PC-9 (cell line): ENCODE measurements at regions not wholly inside any gene's neighbourhood (a gene's known extent, or its start where the extent isn't known, plus 50 kb on each side); places are given as distances from the start of the nearest gene placed in this dataset.

Source experiments
- BruUV-seq: library from RNA; stranded (reverse); fragments of 400-500 nt; replicated peaks from 2 replicates; lab custom pipeline; 2021; lab: Mats Ljungman, UMichigan
- CTCF ChIA-PET: fragments of 300-600 bp; sonication (Branson Sonifier 250); formaldehyde crosslinking; loops from one replicate; lab custom pipeline; 2022; ENCODE audit warnings: antibody characterized with exemption; lab: Charles Lee
- POLR2A ChIA-PET: fragments of 300-600 bp; sonication (Branson Sonifier 250); formaldehyde crosslinking; loops from one replicate; lab custom pipeline; 2022; ENCODE audit warnings: antibody characterized with exemption; ENCODE audit not compliant: unreplicated experiment; lab: Charles Lee
- DNase-seq, 2 experiments: peaks; one replicate each; pipeline versions ENCODE4 v3.0.0 to v3.0.0-alpha.2; 2015 to 2022; ENCODE audit warnings: mixed read lengths in 1 of 2
- H2AFZ ChIP-seq: fragments of 200-600 bp; sonication (generic); 2 replicates; pipeline ENCODE4 v1.8.1; 2017; ENCODE audit warnings: antibody characterized with exemption
- H3F3A ChIP-seq: fragments of 200-600 bp; sonication (generic); 2 replicates; pipeline ENCODE4 v1.8.1; 2017; ENCODE audit warnings: antibody characterized with exemption, mild to moderate bottlenecking, low read depth; ENCODE audit not compliant: insufficient read depth
- H3K27ac ChIP-seq: fragments of 200-600 bp; sonication (generic); 2 replicates; pipeline ENCODE4 v1.6.1; 2016; ENCODE audit warnings: mixed run types
- H3K27me3 ChIP-seq: fragments of 200-600 bp; sonication (generic); 2 replicates; pipeline ENCODE4 v1.6.1; 2016; ENCODE audit warnings: low read depth, mixed run types; ENCODE audit not compliant: insufficient read depth
- H3K36me3 ChIP-seq: fragments of 200-600 bp; sonication (generic); 2 replicates; pipeline ENCODE4 v1.6.1; 2016; ENCODE audit warnings: low read depth, mixed run types
- H3K4me1 ChIP-seq: fragments of 200-600 bp; sonication (generic); replicated peaks from 2 replicates; pipeline ENCODE4 v1.6.1; 2016; ENCODE audit warnings: mixed run types; ENCODE audit not compliant: insufficient read depth
- H3K4me2 ChIP-seq: fragments of 200-600 bp; sonication (generic); 2 replicates; pipeline ENCODE4 v1.6.1; 2017; ENCODE audit warnings: mixed run types
- H3K4me3 ChIP-seq: fragments of 200-600 bp; sonication (generic); 2 replicates; pipeline ENCODE4 v1.6.1; 2016; ENCODE audit warnings: mixed run types
- H3K79me2 ChIP-seq: fragments of 200-600 bp; sonication (generic); 2 replicates; pipeline ENCODE4 v1.6.1; 2017; ENCODE audit warnings: low read depth, mixed run types
- H3K9me2 ChIP-seq: fragments of 200-600 bp; sonication (generic); 2 replicates; pipeline ENCODE4 v1.8.1; 2017; ENCODE audit warnings: mild to moderate bottlenecking; ENCODE audit not compliant: insufficient read depth
- H3K9me3 ChIP-seq: fragments of 200-600 bp; sonication (generic); 2 replicates; pipeline ENCODE4 v1.8.1; 2016; ENCODE audit warnings: low read depth; ENCODE audit not compliant: insufficient read depth
- H4K20me1 ChIP-seq: fragments of 200-600 bp; sonication (generic); 2 replicates; pipeline ENCODE4 v1.8.1; 2017; ENCODE audit not compliant: insufficient read depth
- CTCF ChIP-seq: fragments of 200-600 bp; sonication (generic); conservative IDR thresholded peaks from 2 replicates; pipeline ENCODE4 v1.6.1; 2017; ENCODE audit warnings: mixed run types, antibody characterized with exemption, mild to moderate bottlenecking, moderate library complexity
- EZH2 ChIP-seq: fragments of 200-600 bp; sonication (generic); IDR thresholded peaks from 2 replicates; pipeline ENCODE4 v1.8.0; 2017; ENCODE audit warnings: antibody characterized with exemption, low read depth
- intact Hi-C: fragments of 100-400 bp; cut with micrococcal nuclease; formaldehyde crosslinking; loops from one replicate; pipeline ENCODE4 v1.10.0; 2022; ENCODE audit not compliant: unreplicated experiment

- no peak overlapping the region for H3K4me3 ChIP-seq
- no peaks in the 10 kb centered on the region for H3K27me3 ChIP-seq
- no peak overlapping the region for H2AFZ ChIP-seq
- no peaks in the 10 kb centered on the region for H3K4me1 ChIP-seq
- H3K79me2 ChIP-seq = no peaks in the 10 kb centered on the region
- no peak for TF ChIP-seq CTCF
- no peak for TF ChIP-seq EZH2
- H3F3A ChIP-seq = no peaks in the 10 kb centered on the region
- ChIA-PET CTCF (no interaction called here), POLR2A (no interaction called here)
- H3K4me2 ChIP-seq = no peak overlapping the region
- H3K9me3 ChIP-seq = no peaks in the 10 kb centered on the region
- no peaks in the 10 kb centered on the region for H4K20me1 ChIP-seq
- no TSS peak for BruUV-seq
- DNase-seq = no peak
- no peaks in the 10 kb centered on the region for H3K9me2 ChIP-seq
- intact Hi-C loops = no loop called here
- no peak overlapping the region for H3K27ac ChIP-seq
- H3K36me3 ChIP-seq = no peaks in the 10 kb centered on the region
Measured at GRCh38 chr6:79150733-79151132, 72.7 kb upstream of the PHIP start.

DNA sequence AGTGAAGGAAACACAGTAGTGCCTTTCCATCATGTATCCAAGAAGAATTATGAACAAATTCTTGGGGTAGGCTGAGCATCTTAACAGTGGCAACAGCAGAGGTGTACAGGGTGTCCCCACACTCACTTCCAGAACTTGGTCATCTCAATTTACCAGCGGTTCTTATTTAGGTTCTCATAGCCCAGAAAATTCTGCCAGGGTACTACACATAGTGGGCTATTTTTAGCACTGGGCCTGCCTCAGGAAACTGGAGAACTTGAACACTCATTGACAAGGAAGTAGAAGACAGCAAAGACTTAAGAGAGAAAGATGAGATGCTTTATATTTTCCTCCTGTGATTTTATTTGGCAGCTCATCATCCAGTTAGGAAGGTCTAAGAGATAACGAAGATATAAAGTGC lies 71.8 kb upstream of the PHIP start:
- Histone ChIP-seq H3K4me3 (no peak overlapping the region), H4K20me1 (no peaks in the 10 kb centered on the region), H3K9me2 (no peaks in the 10 kb centered on the region), H3K27ac (no peak overlapping the region), H3K4me2 (no peak overlapping the region), H3K9me3 (no peaks in the 10 kb centered on the region), H2AFZ (no peak overlapping the region), H3F3A (no peaks in the 10 kb centered on the region), H3K27me3 (no peaks in the 10 kb centered on the region), H3K4me1 (no peaks in the 10 kb centered on the region), H3K36me3 (no peaks in the 10 kb centered on the region), H3K79me2 (no peaks in the 10 kb centered on the region)
- TF ChIP-seq CTCF (no peak), EZH2 (no peak)
- no TSS peak for BruUV-seq
- CTCF ChIA-PET = no interaction called here
- intact Hi-C loops = no loop called here
- no peak for DNase-seq
- POLR2A ChIA-PET = no interaction called here

- no TSS peak for BruUV-seq
- CTCF ChIA-PET = no interaction called here
- H3K4me2 ChIP-seq = no peak overlapping the region
Measured at GRCh38 chr6:79146421-79146820, 68.4 kb upstream of the PHIP start.

More at GRCh38 chr6:79146421-79146820, 68.4 kb upstream of the PHIP start:
- Histone ChIP-seq H3K4me3 (no peak overlapping the region), H3K27me3 (no peaks in the 10 kb centered on the region), H3F3A (no peaks in the 10 kb centered on the region), H4K20me1 (no peaks in the 10 kb centered on the region), H3K4me1 (no peaks in the 10 kb centered on the region), H3K79me2 (no peaks in the 10 kb centered on the region), H3K36me3 (no peaks in the 10 kb centered on the region), H3K9me2 (no peaks in the 10 kb centered on the region), H2AFZ (no peak overlapping the region), H3K27ac (no peak overlapping the region), H3K9me3 (no peaks in the 10 kb centered on the region)
- POLR2A ChIA-PET = no interaction called here
- TF ChIP-seq EZH2 = no peak
- TF ChIP-seq CTCF = no peak
- no peak for DNase-seq
- intact Hi-C loops = no loop called here
